ENCODE measurements at regions not wholly inside any gene's neighbourhood (a gene's known extent, or its start where the extent isn't known, plus 50 kb on each side); places are given as distances from the start of the nearest gene placed in this dataset.
"Not testable (repeated sequence)": the region's sequence is repeated elsewhere in the genome, so short reads cannot be mapped to it uniquely, and the experiment has no call there.

GRCh38 chr10:42367532-42368230 is 270.7 kb downstream of the ZNF33B start:
- no peaks in the 10 kb centered on the region for H3K36me3 ChIP-seq (ENCODE audit: insufficient read depth, low read length)
- H3K79me2 ChIP-seq (ENCODE audit: insufficient read depth, low read length) = no peaks in the 10 kb centered on the region
- no peaks in the 10 kb centered on the region for H4K20me1 ChIP-seq (ENCODE audit: insufficient read depth, low read length)
- H3K27ac ChIP-seq (ENCODE audit: low read depth, low read length, poor library complexity, severe bottlenecking) = no peak overlapping the region
- H2AFZ ChIP-seq (ENCODE audit: low read length) = no peak overlapping the region
- H3F3A ChIP-seq (ENCODE audit: insufficient read depth, low read length) = no peaks in the 10 kb centered on the region
- no peaks in the 10 kb centered on the region for H3K4me1 ChIP-seq (ENCODE audit: insufficient read depth, low read length, severe bottlenecking)
- H3K9me2 ChIP-seq (ENCODE audit: low read depth, low read length) = no peaks in the 10 kb centered on the region
- no peak overlapping the region for H3K9ac ChIP-seq (ENCODE audit: low read length)
- no peak overlapping the region for H3K4me3 ChIP-seq (ENCODE audit: low read depth, low read length, poor library complexity, severe bottlenecking)
- no peak for TF ChIP-seq EZH2 (IDR thresholded peaks at IDR 0.05; ENCODE audit: borderline replicate concordance, low read length)
- TF ChIP-seq CTCF (IDR thresholded peaks at IDR 0.05; ENCODE audit: low read length) = no peak
- no peak overlapping the region for H3K4me2 ChIP-seq (ENCODE audit: low read length)
- no peaks in the 10 kb centered on the region for H3K27me3 ChIP-seq (ENCODE audit: insufficient read depth, low read length)
- H3K9me3 ChIP-seq (ENCODE audit: low read length) = no peaks in the 10 kb centered on the region

GRCh38 chr10:42351745-42352144 is 286.6 kb downstream of the ZNF33B start:
- TF ChIP-seq CTCF (IDR thresholded peaks at IDR 0.05; ENCODE audit: low read length) (no peak), EZH2 (IDR thresholded peaks at IDR 0.05; ENCODE audit: borderline replicate concordance, low read length) (no peak)
- no peaks in the 10 kb centered on the region for H3K27me3 ChIP-seq (ENCODE audit: insufficient read depth, low read length)
- no peaks in the 10 kb centered on the region for H3F3A ChIP-seq (ENCODE audit: insufficient read depth, low read length)
- no peak overlapping the region for H3K27ac ChIP-seq (ENCODE audit: low read depth, low read length, poor library complexity, severe bottlenecking)
- H3K4me3 ChIP-seq (ENCODE audit: low read depth, low read length, poor library complexity, severe bottlenecking) = no peak overlapping the region
- H3K9me2 ChIP-seq (ENCODE audit: low read depth, low read length) = no peaks in the 10 kb centered on the region
- no peaks in the 10 kb centered on the region for H3K4me1 ChIP-seq (ENCODE audit: insufficient read depth, low read length, severe bottlenecking)
- H3K9ac ChIP-seq (ENCODE audit: low read length) = no peak overlapping the region
- H4K20me1 ChIP-seq (ENCODE audit: insufficient read depth, low read length) = no peaks in the 10 kb centered on the region
- H3K4me2 ChIP-seq (ENCODE audit: low read length) = no peak overlapping the region
- H3K79me2 ChIP-seq (ENCODE audit: insufficient read depth, low read length) = no peaks in the 10 kb centered on the region
- H3K36me3 ChIP-seq (ENCODE audit: insufficient read depth, low read length) = no peaks in the 10 kb centered on the region
- no peaks in the 10 kb centered on the region for H3K9me3 ChIP-seq (ENCODE audit: low read length)
- H2AFZ ChIP-seq (ENCODE audit: low read length) = no peak overlapping the region

- not testable (repeated sequence) for H3K27ac ChIP-seq (ENCODE audit: low read depth, low read length, poor library complexity, severe bottlenecking); H4K20me1 ChIP-seq (ENCODE audit: insufficient read depth, low read length); H3K9me2 ChIP-seq (ENCODE audit: low read depth, low read length); H3K36me3 ChIP-seq (ENCODE audit: insufficient read depth, low read length); H3K9ac ChIP-seq (ENCODE audit: low read length); H3F3A ChIP-seq (ENCODE audit: insufficient read depth, low read length); H3K4me2 ChIP-seq (ENCODE audit: low read length); H3K79me2 ChIP-seq (ENCODE audit: insufficient read depth, low read length); H3K4me3 ChIP-seq (ENCODE audit: low read depth, low read length, poor library complexity, severe bottlenecking); H3K4me1 ChIP-seq (ENCODE audit: insufficient read depth, low read length, severe bottlenecking); H2AFZ ChIP-seq (ENCODE audit: low read length); H3K27me3 ChIP-seq (ENCODE audit: insufficient read depth, low read length)
- peaks cover 13% of the 10 kb centered on the region; the same call in 1 of the 2 replicates for H3K9me3 ChIP-seq (ENCODE audit: low read length)
Observed at GRCh38 chr10:42336593-42337337, 301.6 kb downstream of the ZNF33B start.

- not testable (repeated sequence) for H3K4me1 ChIP-seq (ENCODE audit: insufficient read depth, low read length, severe bottlenecking); H3K79me2 ChIP-seq (ENCODE audit: insufficient read depth, low read length); H3K9ac ChIP-seq (ENCODE audit: low read length); H3K4me3 ChIP-seq (ENCODE audit: low read depth, low read length, poor library complexity, severe bottlenecking); H3K27me3 ChIP-seq (ENCODE audit: insufficient read depth, low read length); H3K9me2 ChIP-seq (ENCODE audit: low read depth, low read length); H4K20me1 ChIP-seq (ENCODE audit: insufficient read depth, low read length); H2AFZ ChIP-seq (ENCODE audit: low read length); H3K4me2 ChIP-seq (ENCODE audit: low read length); H3F3A ChIP-seq (ENCODE audit: insufficient read depth, low read length); H3K36me3 ChIP-seq (ENCODE audit: insufficient read depth, low read length); H3K27ac ChIP-seq (ENCODE audit: low read depth, low read length, poor library complexity, severe bottlenecking)
- H3K9me3 ChIP-seq (ENCODE audit: low read length) = peaks cover 13% of the 10 kb centered on the region; the same call in 1 of the 2 replicates
Observed at GRCh38 chr10:42335653-42336296, 302.6 kb downstream of the ZNF33B start.

Measured in OCI-LY1 (cell line).